ENCODE measurements at regions not wholly inside any gene's neighbourhood (a gene's known extent, or its start where the extent isn't known, plus 50 kb on each side); places are given as distances from the start of the nearest gene placed in this dataset.
"Not testable (repeated sequence)": the region's sequence is repeated elsewhere in the genome, so short reads cannot be mapped to it uniquely, and the experiment has no call there.

GRCh38 chr6:112920994-112921393 lies 573.9 kb downstream of the RFPL4B start:
- in situ Hi-C loops (cut with HindIII; ENCODE audit: low sequenced_read_pairs) = no loop called here

DNA sequence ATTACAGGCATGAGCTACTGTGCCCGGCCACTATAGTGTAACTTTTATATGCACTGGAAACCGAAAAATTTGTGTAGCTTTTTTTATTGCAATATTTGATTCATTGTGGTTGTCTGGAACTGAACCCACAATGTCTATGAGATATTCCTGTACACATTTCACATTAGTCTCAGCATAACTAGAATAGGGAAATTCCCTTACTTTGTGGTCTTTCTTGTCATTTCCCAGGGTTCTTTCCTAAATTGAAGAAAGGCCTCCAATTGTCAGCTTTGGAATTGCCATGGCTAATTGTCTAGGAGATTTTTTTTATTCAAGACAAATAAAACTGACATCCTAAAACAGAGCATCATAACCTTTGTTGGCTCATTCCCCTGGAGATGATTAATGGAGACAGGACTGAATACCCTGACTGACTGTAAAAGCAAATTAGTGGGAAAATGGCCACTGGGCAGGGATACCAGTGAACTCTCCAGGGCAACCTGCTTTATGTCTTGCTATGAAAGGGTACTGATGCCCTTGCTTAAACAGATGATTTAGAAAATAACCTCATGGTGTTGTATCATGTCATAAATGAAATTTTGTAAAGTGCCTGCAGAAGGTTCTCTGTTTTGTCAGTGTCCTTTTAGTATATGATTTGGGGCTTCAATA lies 576.9 kb downstream of the RFPL4B start:
- in situ Hi-C loops (cut with HindIII; ENCODE audit: low sequenced_read_pairs) = no loop called here

GRCh38 chr6:112925702-112926101 lies 578.6 kb downstream of the RFPL4B start:
- in situ Hi-C loops (cut with HindIII; ENCODE audit: low sequenced_read_pairs) = no loop called here

DNA sequence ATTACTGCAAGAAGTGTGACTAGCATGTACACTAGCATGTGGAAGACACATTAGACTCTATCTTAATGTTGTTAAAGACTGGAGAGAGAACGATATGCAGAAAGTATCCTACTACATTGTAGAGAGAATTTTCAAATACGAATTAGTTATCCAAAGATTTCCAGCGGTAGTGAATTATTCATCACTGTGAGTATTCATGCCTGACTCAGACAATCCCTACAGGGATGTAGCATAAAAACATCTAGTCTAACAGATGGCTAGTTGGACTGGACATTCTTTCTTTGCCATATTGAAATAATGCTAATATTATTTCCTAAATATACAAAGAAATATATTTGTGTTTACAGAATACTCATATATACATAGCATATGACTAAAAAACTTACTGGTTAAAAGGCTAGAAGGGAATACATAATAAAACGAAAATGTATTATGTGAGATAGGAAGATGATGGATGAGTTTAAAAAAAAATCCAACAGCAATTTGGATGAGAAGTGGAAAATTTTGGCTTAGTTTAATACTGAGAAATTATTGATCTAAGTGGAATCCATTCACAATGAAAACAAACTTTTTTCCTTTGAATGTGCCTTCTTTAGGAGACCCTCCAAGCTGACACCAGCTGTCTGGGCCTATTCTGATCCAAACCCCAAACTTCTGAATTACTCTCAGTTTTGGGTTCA lies 580.7 kb downstream of the RFPL4B start:
- in situ Hi-C loops (cut with HindIII; ENCODE audit: low sequenced_read_pairs) = no loop called here

- in situ Hi-C loops (cut with HindIII; ENCODE audit: low sequenced_read_pairs) = no loop called here
Measured at GRCh38 chr6:112929641-112930040, 582.5 kb downstream of the RFPL4B start.

- in situ Hi-C loops (cut with HindIII; ENCODE audit: low sequenced_read_pairs) = no loop called here
Measured at GRCh38 chr6:112931832-112932231, 584.7 kb downstream of the RFPL4B start.

DNA sequence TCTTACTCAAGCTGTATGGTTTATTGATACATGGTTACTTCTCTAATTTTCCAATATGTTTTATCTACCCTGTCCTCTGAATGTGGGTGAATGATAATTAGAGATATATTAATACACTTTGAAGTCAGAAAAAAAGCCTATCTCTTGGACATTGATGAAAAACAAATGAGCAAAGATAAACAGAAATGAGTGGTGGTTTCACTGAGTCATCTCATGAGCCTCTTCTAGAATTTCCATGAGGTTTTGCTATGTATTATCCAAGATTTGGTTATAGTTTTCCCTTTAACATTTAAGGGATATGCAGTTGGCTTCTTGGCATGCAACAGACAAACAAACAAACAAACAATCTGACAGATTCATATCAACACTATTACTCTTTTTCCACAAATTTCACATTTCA lies 586.8 kb downstream of the RFPL4B start:
- in situ Hi-C loops (cut with HindIII; ENCODE audit: low sequenced_read_pairs) = no loop called here

DNA sequence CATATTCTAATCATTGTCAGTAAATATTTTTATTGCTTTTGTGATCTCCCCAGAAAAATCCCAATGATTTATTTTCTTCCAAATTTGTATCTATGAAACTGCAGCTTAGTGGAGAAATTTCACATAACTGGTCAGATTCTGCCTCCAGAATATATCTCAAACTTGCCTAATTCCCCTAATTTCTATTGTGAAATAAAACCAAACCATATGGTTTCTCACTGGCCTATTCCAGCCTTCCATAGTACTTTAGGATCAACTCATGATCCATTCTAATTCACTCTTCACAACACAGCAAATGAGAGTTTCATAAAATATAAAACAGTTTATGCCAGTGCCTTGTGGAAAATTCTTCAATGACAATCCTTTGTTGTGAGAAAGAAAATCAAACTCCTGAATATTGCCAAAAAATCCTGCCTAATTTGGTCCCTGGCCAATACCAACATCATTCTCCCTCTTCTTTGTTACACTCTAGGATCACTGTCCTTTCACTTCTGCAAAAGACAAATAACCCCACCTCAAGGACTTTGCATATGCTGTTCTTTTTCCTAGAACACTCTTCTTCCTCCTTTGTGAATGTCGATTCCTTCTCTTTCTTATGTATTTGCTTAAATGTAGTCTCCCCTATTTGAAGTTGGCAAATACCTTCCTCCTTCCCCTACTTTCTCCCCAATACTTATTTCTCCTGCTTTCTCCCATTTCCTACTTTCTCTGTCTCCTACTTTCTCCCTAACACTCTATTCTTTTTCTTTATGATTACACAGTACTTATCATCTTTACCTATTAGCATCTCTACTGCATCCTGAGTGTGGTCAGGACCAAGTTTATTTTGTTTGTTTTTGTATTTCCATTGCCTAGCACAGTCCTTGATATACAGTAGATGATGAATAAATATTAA lies 587.5 kb downstream of the RFPL4B start:
- in situ Hi-C loops (cut with HindIII; ENCODE audit: low sequenced_read_pairs) = no loop called here

GRCh38 chr6:112935402-112936078 lies 588.4 kb downstream of the RFPL4B start:
- in situ Hi-C loops (cut with HindIII; ENCODE audit: low sequenced_read_pairs) = no loop called here

GRCh38 chr6:112936079-112936472 lies 588.9 kb downstream of the RFPL4B start:
- in situ Hi-C loops (cut with HindIII; ENCODE audit: low sequenced_read_pairs) = no loop called here

GRCh38 chr6:112936504-112936903 lies 589.4 kb downstream of the RFPL4B start:
- in situ Hi-C loops (cut with HindIII; ENCODE audit: low sequenced_read_pairs) = no loop called here

DNA sequence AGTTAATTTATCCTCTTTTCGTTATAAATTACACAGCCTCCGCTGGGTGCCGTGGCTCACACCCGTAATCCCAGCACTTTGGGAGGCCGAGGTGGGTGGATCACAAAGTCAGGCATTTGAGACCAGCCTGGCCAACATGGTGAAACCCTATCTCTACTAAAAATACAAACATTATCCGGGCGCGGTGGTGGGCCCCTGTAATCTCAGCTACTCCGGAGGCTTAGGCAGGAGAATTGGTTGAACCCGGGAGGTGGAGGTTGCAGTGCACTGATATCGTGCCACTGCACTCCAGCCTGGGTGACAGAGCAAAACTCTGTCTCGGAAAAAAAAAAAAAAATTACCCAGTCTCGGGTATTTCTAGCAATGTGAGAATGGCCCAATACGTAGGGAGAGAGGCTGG lies 590.6 kb downstream of the RFPL4B start:
- in situ Hi-C loops (cut with HindIII; ENCODE audit: low sequenced_read_pairs) = not testable (repeated sequence)

- in situ Hi-C loops (cut with HindIII; ENCODE audit: low sequenced_read_pairs) = no loop called here
Measured at GRCh38 chr6:112938650-112939049, 591.5 kb downstream of the RFPL4B start.

DNA sequence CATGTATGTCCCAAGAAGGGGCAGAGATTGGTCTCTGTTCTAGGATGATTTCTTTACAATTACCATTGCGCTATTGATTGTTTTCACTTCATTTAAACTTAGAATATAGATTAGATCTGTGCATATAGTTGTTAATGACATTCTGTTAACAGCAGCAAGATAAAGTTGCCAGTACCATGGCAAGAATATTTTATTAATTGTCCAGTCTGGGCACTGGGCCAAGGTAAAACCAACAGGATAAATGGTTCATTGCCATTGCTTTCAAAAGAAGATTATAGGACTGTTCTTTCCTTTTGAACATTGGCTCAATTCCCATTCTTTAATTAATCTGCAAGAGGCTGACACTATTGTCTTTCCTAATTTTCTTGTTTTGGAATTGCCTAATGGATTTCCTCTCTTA lies 592.4 kb downstream of the RFPL4B start:
- in situ Hi-C loops (cut with HindIII; ENCODE audit: low sequenced_read_pairs) = no loop called here

DNA sequence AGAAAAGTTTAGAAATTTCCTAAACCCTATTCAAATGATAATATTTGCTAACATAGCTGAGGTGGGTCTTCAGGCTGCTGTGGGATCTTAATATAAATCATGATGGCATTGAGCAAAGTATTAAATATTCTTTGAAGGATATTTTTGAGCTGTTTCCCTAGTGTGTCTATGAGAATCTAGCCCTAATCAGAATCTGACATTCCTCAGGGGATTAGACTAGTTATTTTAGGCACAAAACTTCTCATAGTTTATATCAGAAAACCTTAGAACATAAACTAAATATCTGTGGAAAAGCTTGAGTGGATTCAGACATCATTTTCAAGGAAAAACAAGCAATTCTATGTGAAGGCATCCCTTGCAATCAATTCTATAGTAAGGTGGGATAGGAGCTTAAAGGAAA lies 594.5 kb downstream of the RFPL4B start:
- in situ Hi-C loops (cut with HindIII; ENCODE audit: low sequenced_read_pairs) = no loop called here

DNA sequence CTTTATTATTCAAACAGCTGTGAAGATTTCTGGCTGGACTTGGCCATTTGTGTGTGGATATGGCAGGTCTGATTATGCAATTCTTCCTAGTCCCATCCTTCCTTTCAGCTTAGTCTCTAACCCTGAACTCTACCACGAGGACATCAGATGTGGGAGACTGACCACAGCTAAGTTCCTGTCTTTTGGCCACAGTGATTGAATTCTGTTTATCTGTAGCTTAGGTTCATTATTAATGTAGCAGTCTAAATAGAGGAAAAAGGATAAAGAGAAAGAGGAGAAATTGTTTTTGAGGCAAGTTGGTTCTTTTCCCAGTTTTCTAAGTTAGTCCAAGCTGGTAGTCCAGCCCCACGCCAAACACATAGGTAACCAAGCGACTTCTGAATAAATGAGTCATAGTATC lies 598.9 kb downstream of the RFPL4B start:
- in situ Hi-C loops (cut with HindIII; ENCODE audit: low sequenced_read_pairs) = no loop called here

- in situ Hi-C loops (cut with HindIII; ENCODE audit: low sequenced_read_pairs) = no loop called here
Measured at GRCh38 chr6:112947507-112947906, 600.4 kb downstream of the RFPL4B start.

DNA sequence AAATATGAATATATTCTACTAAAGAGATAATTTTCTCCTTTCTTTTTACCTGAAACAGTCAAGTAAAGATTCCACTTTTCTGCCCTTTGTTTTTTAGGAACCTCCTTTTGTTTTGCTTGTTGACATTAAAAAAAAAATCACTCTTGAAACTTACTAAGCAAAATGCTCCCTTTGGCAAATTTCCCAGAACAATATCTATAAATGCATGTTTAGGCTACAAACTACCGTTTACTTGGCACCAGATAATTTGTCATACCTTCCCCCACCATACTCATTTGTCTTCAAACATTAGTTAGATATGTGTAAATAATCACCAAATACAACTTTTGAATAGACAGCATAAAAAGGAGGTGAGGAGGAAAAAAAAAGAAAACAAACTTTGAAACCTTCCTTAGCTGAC lies 604.7 kb downstream of the RFPL4B start:
- in situ Hi-C loops (cut with HindIII; ENCODE audit: low sequenced_read_pairs) = no loop called here

DNA sequence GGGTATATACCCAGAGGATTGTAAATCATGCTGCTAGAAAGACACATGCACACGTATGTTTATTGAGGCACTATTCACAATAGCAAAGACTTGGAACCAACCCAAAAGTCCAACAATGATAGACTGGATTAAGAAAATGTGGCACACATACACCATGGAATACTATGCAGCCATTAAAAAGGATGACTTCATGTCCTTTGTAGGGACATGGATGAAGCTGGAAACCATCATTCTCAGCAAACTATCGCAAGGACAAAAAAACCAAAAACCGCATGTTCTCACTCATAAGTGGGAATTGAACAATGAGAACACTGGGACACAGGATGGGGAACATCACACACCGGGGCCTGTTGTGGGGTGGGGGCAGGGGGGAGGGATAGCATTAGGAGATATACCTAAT lies 608.6 kb downstream of the RFPL4B start:
- in situ Hi-C loops (cut with HindIII; ENCODE audit: low sequenced_read_pairs) = not testable (repeated sequence)

DNA sequence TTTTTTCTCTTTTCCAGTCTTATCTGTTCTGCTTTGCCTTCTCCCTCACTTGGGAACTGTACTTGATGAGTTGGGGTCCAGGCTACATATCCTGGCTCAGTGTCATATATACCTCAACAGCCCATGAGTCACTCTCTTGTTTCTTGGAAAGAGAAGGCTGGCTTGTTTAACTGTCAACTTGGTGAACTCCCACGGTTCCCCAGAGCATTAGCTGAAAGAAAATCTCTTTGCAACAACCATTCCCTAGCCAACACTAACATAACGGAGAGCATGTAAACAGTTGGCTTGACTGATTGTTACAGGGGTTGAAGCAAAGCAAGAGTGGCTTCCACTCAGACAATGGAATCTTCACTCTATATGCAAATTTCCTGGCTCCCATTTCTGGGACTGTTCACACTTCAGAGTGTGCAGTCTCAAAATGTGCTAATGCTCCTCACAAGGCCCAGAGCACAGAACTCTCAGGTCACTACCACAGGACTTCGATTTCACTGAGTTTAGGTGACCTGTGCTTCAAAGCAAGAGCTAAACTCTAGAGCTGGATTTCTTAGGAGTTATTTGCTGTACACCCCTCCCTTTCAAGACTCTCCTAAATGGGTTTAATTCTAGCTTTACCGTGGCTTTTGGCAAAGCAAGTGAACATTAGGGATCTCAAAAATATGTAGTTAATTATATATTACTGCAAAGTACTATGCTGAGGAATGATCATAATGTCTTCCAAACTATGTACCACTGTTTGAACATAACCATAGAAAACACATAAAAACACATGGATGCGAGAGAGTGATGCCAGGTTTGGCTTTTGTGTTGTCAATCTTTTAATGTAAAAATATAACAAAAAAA lies 609.8 kb downstream of the RFPL4B start:
- in situ Hi-C loops (cut with HindIII; ENCODE audit: low sequenced_read_pairs) = no loop called here
